KMS-11 (cell line): ENCODE measurements at regions not wholly inside any gene's neighbourhood (a gene's known extent, or its start where the extent isn't known, plus 50 kb on each side); places are given as distances from the start of the nearest gene placed in this dataset.

Source experiments
- H2AFZ ChIP-seq: fragments of 200-600 bp; sonication (generic); 2 replicates; pipeline ENCODE4 v1.6.1; 2016; ENCODE audit warnings: antibody characterized with exemption, mixed run types, low read depth
- H3K27ac ChIP-seq: fragments of 200-600 bp; sonication (generic); 2 replicates; pipeline ENCODE4 v1.6.1; 2016; ENCODE audit warnings: mild to moderate bottlenecking, mixed run types
- H3K27me3 ChIP-seq: fragments of 200-600 bp; sonication (generic); 2 replicates; pipeline ENCODE4 v1.6.1; 2017; ENCODE audit warnings: mild to moderate bottlenecking, low read depth, mixed run types, moderate library complexity; ENCODE audit not compliant: insufficient read depth
- H3K36me3 ChIP-seq: fragments of 200-600 bp; sonication (generic); 2 replicates; pipeline ENCODE4 v1.6.1; 2017; ENCODE audit warnings: mild to moderate bottlenecking, mixed run types; ENCODE audit not compliant: insufficient read depth
- H3K4me1 ChIP-seq: fragments of 200-600 bp; sonication (generic); 2 replicates; pipeline ENCODE4 v1.6.1; 2016; ENCODE audit warnings: mild to moderate bottlenecking, low read depth, mixed run types; ENCODE audit not compliant: poor library complexity, severe bottlenecking
- H3K4me2 ChIP-seq: fragments of 200-600 bp; sonication (generic); 2 replicates; pipeline ENCODE4 v1.7.0; 2016; ENCODE audit warnings: mild to moderate bottlenecking, mixed run types
- H3K4me3 ChIP-seq: fragments of 200-600 bp; sonication (generic); IDR thresholded peaks from 2 replicates; pipeline ENCODE4 v1.6.1; 2017; ENCODE audit warnings: low read depth, low read length, mixed read lengths; ENCODE audit not compliant: insufficient read depth
- H3K79me2 ChIP-seq: fragments of 200-600 bp; sonication (generic); 2 replicates; pipeline ENCODE4 v1.6.1; 2016; ENCODE audit warnings: low read depth, mixed run types; ENCODE audit not compliant: insufficient read depth
- H3K9ac ChIP-seq: fragments of 200-600 bp; sonication (generic); 2 replicates; pipeline ENCODE4 v1.6.1; 2016; ENCODE audit warnings: mild to moderate bottlenecking, mixed run types
- H4K20me1 ChIP-seq: fragments of 200-600 bp; sonication (generic); 2 replicates; pipeline ENCODE4 v1.6.1; 2016; ENCODE audit warnings: mild to moderate bottlenecking, mixed run types; ENCODE audit not compliant: insufficient read depth
- TF ChIP-seq, protein P1 (sequence below): fragments of 200-600 bp; sonication (generic); conservative IDR thresholded peaks from 2 replicates; pipeline ENCODE4 v1.6.1; 2017; ENCODE audit warnings: low read depth, mild to moderate bottlenecking, antibody characterized with exemption, low read length, moderate library complexity, mixed read lengths

DNA sequence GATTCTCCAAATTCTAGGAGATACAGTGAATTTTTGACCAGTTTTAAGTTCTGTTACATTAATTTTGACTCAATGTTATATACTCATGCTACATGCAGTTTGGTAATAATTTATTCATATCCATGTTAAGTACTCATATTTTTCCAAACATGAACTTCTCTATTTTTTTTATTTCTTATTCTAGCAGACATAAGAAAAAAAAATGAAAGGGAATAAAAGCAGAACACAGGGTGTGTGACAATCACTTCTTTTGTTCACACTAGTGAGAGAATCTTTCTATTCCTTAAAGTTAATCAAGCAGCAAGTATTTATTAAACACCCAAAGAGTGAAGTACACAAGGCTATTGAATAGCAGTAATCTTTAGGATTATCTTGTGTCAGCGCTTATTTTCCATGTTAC lies 171.1 kb upstream of the ATP2B1 start:
- H3K27ac ChIP-seq = no peak overlapping the region
- H3K4me1 ChIP-seq = no peaks in the 10 kb centered on the region
- TF ChIP-seq, protein P1, sequence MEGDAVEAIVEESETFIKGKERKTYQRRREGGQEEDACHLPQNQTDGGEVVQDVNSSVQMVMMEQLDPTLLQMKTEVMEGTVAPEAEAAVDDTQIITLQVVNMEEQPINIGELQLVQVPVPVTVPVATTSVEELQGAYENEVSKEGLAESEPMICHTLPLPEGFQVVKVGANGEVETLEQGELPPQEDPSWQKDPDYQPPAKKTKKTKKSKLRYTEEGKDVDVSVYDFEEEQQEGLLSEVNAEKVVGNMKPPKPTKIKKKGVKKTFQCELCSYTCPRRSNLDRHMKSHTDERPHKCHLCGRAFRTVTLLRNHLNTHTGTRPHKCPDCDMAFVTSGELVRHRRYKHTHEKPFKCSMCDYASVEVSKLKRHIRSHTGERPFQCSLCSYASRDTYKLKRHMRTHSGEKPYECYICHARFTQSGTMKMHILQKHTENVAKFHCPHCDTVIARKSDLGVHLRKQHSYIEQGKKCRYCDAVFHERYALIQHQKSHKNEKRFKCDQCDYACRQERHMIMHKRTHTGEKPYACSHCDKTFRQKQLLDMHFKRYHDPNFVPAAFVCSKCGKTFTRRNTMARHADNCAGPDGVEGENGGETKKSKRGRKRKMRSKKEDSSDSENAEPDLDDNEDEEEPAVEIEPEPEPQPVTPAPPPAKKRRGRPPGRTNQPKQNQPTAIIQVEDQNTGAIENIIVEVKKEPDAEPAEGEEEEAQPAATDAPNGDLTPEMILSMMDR = no peak
- H3K27me3 ChIP-seq = no peaks in the 10 kb centered on the region
- H3K4me3 ChIP-seq = no peak overlapping the region
- no peak overlapping the region for H2AFZ ChIP-seq
- no peak overlapping the region for H3K9ac ChIP-seq
- no peaks in the 10 kb centered on the region for H3K36me3 ChIP-seq
- no peaks in the 10 kb centered on the region for H4K20me1 ChIP-seq
- no peaks in the 10 kb centered on the region for H3K79me2 ChIP-seq
- no peak overlapping the region for H3K4me2 ChIP-seq

DNA sequence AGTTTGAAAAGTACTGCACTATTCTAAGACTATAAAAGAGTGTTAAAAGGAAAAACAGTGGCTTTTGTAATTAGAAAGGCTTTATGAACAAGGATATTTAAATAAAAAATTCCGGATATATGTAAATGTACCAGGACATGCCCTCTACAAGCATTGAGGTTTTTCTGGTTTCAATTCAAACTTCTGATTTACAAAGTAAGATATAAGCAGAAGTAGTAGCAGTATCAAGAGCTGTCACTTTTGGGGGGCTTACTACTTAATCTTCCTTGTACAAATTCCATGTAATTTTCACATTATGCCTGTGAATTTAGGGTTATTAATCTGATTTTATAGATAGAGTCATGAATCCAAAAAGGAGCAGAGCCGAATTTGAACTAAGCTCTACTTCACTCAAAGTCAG lies 170.3 kb upstream of the ATP2B1 start:
- H4K20me1 ChIP-seq = no peaks in the 10 kb centered on the region
- TF ChIP-seq, protein P1 = no peak
- H3K4me1 ChIP-seq = no peaks in the 10 kb centered on the region
- no peak overlapping the region for H3K4me2 ChIP-seq
- H2AFZ ChIP-seq = no peak overlapping the region
- H3K27me3 ChIP-seq = no peaks in the 10 kb centered on the region
- H3K4me3 ChIP-seq = no peak overlapping the region
- no peaks in the 10 kb centered on the region for H3K79me2 ChIP-seq
- H3K27ac ChIP-seq = no peak overlapping the region
- H3K36me3 ChIP-seq = no peaks in the 10 kb centered on the region
- H3K9ac ChIP-seq = no peak overlapping the region

DNA sequence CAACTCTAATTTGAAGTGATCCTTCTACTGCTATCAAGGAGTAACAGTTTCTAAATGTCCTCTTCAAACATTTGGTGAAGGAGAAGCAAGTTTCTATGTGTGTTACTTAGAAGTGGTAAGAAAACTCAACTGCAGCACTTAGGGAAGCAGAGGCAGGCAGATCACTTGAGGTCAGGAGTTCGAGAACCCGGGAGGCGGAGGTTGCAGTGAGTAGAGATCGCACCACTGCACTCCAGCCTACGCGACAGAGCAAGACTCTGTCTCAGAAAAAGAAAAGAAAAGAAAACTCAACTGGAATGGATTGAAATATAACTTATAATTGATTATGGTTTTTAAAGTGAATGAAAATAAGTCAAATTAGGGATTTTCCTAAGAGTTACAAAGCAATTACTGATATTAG lies 169.7 kb upstream of the ATP2B1 start:
- H3K9ac ChIP-seq = no peak overlapping the region
- TF ChIP-seq, protein P1 = no peak
- H3K27me3 ChIP-seq = no peaks in the 10 kb centered on the region
- H3K4me2 ChIP-seq = no peak overlapping the region
- no peaks in the 10 kb centered on the region for H3K36me3 ChIP-seq
- H3K4me3 ChIP-seq = no peak overlapping the region
- no peaks in the 10 kb centered on the region for H4K20me1 ChIP-seq
- no peaks in the 10 kb centered on the region for H3K4me1 ChIP-seq
- H3K79me2 ChIP-seq = no peaks in the 10 kb centered on the region
- no peak overlapping the region for H3K27ac ChIP-seq
- H2AFZ ChIP-seq = no peak overlapping the region

DNA sequence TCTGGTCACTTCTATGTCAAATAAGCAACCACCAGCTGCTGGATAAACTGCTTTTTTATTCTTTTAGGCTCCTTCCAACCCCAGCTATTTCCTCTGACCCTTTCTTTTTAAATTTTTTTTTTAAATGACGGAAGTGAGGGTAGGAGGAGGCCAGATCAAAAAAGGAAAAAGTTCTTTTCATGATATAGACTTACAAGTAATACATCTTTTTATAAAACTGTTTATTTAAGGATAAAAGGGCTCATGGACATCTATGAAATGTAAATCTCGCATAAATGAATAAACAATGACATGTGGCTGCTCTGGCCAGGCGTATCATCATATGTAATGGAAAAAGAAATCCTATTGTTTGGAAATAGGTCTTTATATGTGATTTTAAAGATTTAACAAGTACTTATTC lies 169.0 kb upstream of the ATP2B1 start:
- Histone ChIP-seq H3K27me3 (no peaks in the 10 kb centered on the region), H3K9ac (no peak overlapping the region), H3K4me2 (no peak overlapping the region), H3K36me3 (no peaks in the 10 kb centered on the region), H3K27ac (no peak overlapping the region), H3K79me2 (no peaks in the 10 kb centered on the region), H3K4me3 (no peak overlapping the region), H2AFZ (no peak overlapping the region), H3K4me1 (no peaks in the 10 kb centered on the region), H4K20me1 (no peaks in the 10 kb centered on the region)
- TF ChIP-seq, protein P1 = no peak

DNA sequence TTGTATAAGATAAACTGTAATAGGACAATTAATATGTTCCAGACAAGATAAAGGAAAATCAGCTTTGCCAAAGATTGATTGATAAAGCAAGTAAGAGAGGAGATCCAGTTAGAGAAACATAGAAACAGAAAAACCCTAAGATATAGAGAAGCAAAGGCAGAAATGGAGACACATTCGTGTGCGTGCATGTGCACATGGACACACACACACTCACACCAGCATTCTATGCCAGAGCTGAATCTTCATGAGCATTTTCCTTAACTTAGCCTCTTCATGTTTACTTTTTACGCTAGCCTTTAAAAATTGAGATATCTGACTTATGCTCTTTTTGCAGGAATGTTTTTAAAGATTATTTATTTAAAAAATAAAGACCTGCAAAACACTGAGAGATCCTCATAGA lies 168.5 kb upstream of the ATP2B1 start:
- Histone ChIP-seq H3K36me3 (no peaks in the 10 kb centered on the region), H3K27ac (no peak overlapping the region), H4K20me1 (no peaks in the 10 kb centered on the region), H3K4me1 (no peaks in the 10 kb centered on the region), H3K9ac (no peak overlapping the region), H2AFZ (no peak overlapping the region), H3K4me3 (no peak overlapping the region), H3K79me2 (no peaks in the 10 kb centered on the region), H3K27me3 (no peaks in the 10 kb centered on the region), H3K4me2 (no peak overlapping the region)
- TF ChIP-seq, protein P1 = no peak
